CD4-positive, alpha-beta T cell (primary cell): ENCODE measurements at regions not wholly inside any gene's neighbourhood (a gene's known extent, or its start where the extent isn't known, plus 50 kb on each side); places are given as distances from the start of the nearest gene placed in this dataset.

ENCODE experiments used
- ATAC-seq: fragments of 200-7000 bp; cut with Tn5 transposase; one replicate; pipeline ENCODE4 v1.10.0; 2022; ENCODE audit warnings: mild to moderate bottlenecking; ENCODE audit not compliant: poor library complexity
- CTCF ChIA-PET: fragments of 350-600 bp; sonication (Branson Sonifier 250); formaldehyde crosslinking; loops from one replicate; lab custom pipeline; 2021; ENCODE audit warnings: antibody characterized with exemption, inconsistent platforms; lab: Charles Lee
- POLR2A ChIA-PET: fragments of 350-600 bp; sonication (Branson Sonifier 250); formaldehyde crosslinking; loops from one replicate; lab custom pipeline; 2021; ENCODE audit warnings: antibody characterized with exemption, inconsistent platforms; lab: Charles Lee
- DNase-seq, 14 experiments: peaks; one replicate each; pipeline ENCODE4 v3.0.0-alpha.2; 2013 to 2020; ENCODE audit warnings: mixed read lengths in 2 of 14
- H3K27ac ChIP-seq, 2 donors: one replicate each; pipeline versions ENCODE4 v1.5.1 to v1.7.0; 2013; ENCODE audit warnings: low read length in 2 of 2, low read depth in 1 of 2, mild to moderate bottlenecking in 1 of 2
- H3K27me3 ChIP-seq, 2 experiments: 1 replicate in 1 of 2; 2 replicates in 1 of 2; pipeline versions ENCODE4 v1.6.1 to v1.7.0; 2013; ENCODE audit warnings: low read length in 2 of 2, control low read depth in 1 of 2, mild to moderate bottlenecking in 1 of 2, moderate library complexity in 1 of 2; ENCODE audit not compliant: insufficient read depth in 2 of 2, control insufficient read depth in 1 of 2
- H3K36me3 ChIP-seq: one replicate; pipeline ENCODE4 v1.6.1; 2013; ENCODE audit warnings: low read length, control low read depth; ENCODE audit not compliant: insufficient read depth
- H3K4me1 ChIP-seq: one replicate; pipeline ENCODE4 v1.6.1; 2013; ENCODE audit warnings: low read length, control low read depth; ENCODE audit not compliant: insufficient read depth
- H3K4me3 ChIP-seq: one replicate; pipeline ENCODE4 v1.5.1; 2013; ENCODE audit warnings: mild to moderate bottlenecking, low read length, moderate library complexity
- H3K9me3 ChIP-seq, 2 experiments: 1 replicate in 1 of 2; 2 replicates in 1 of 2; pipeline versions ENCODE4 v1.6.1 to v1.7.0; 2013; ENCODE audit warnings: low read length in 2 of 2, mild to moderate bottlenecking in 2 of 2, control low read depth in 1 of 2, moderate library complexity in 1 of 2; ENCODE audit not compliant: control insufficient read depth in 1 of 2, insufficient read depth in 1 of 2
- H3K27ac Mint-ChIP-seq: one replicate; pipeline ENCODE4 v1.8.0; 2020; ENCODE audit warnings: mixed read lengths
- H3K27me3 Mint-ChIP-seq: one replicate; pipeline ENCODE4 v1.8.0; 2021; ENCODE audit warnings: mixed read lengths
- H3K36me3 Mint-ChIP-seq: one replicate; pipeline ENCODE4 v1.8.0; 2021; ENCODE audit warnings: low read depth, mixed read lengths
- H3K4me1 Mint-ChIP-seq: one replicate; pipeline ENCODE4 v1.8.0; 2021; ENCODE audit warnings: low read depth, mixed read lengths
- H3K4me3 Mint-ChIP-seq: one replicate; pipeline ENCODE4 v1.8.0; 2020; ENCODE audit warnings: mild to moderate bottlenecking, mixed read lengths
- H3K9me3 Mint-ChIP-seq: one replicate; pipeline ENCODE4 v1.8.0; 2020; ENCODE audit warnings: mixed read lengths
- CTCF ChIP-seq: fragments of 200-600 bp; IDR thresholded peaks from one replicate; pipeline ENCODE4 v1.8.0; 2022; ENCODE audit warnings: antibody characterized with exemption, mild to moderate bottlenecking
- intact Hi-C, 2 experiments: fragments of 100-400 bp; cut with DNase I in 1 of 2; cut with micrococcal nuclease in 1 of 2; formaldehyde crosslinking; loops; one replicate each; pipeline versions ENCODE4 v1.15.1 to v1.9.0; 2023 to 2025; cut with DNase I, micrococcal nuclease

GRCh38 chr18:22524783-22525182 lies 107.1 kb upstream of the CTAGE1 start:
- intact Hi-C loops = no loop called here
- Mint-ChIP-seq H3K9me3 (peaks cover 3% of the 10 kb centered on the region), H3K4me3 (no peak overlapping the region), H3K27me3 (no peaks in the 10 kb centered on the region), H3K36me3 (no peaks in the 10 kb centered on the region), H3K4me1 (no peaks in the 10 kb centered on the region), H3K27ac (no peak overlapping the region)
- Histone ChIP-seq H3K9me3 (peaks cover 0 to 18% of the 10 kb centered on the region in 2 experiments), H3K4me1 (no peaks in the 10 kb centered on the region), H3K27ac (no peak overlapping the region), H3K4me3 (no peak overlapping the region), H3K27me3 (no peaks in the 10 kb centered on the region), H3K36me3 (no peaks in the 10 kb centered on the region)
- ATAC-seq (no peak), DNase-seq (no peak)
- POLR2A ChIA-PET = no interaction called here
- CTCF ChIA-PET = no interaction called here
- no peak for TF ChIP-seq CTCF

- no peak overlapping the region for H3K4me3 ChIP-seq
- H3K27ac ChIP-seq = no peak overlapping the region
- no peaks in the 10 kb centered on the region for H3K36me3 Mint-ChIP-seq
- H3K4me3 Mint-ChIP-seq = no peak overlapping the region
- H3K27me3 ChIP-seq = no peaks in the 10 kb centered on the region
- H3K27me3 Mint-ChIP-seq = no peaks in the 10 kb centered on the region
- ATAC-seq (no peak), DNase-seq (no peak)
- H3K4me1 ChIP-seq = no peaks in the 10 kb centered on the region
- H3K27ac Mint-ChIP-seq = no peak overlapping the region
- ChIA-PET POLR2A (no interaction called here), CTCF (no interaction called here)
- peaks cover 0 to 18% of the 10 kb centered on the region in 2 experiments for H3K9me3 ChIP-seq
- no peak for TF ChIP-seq CTCF
- intact Hi-C loops = no loop called here
- peaks cover 3% of the 10 kb centered on the region for H3K9me3 Mint-ChIP-seq
- H3K36me3 ChIP-seq = no peaks in the 10 kb centered on the region
- H3K4me1 Mint-ChIP-seq = no peaks in the 10 kb centered on the region
Observed at GRCh38 chr18:22525313-22525712, 107.6 kb upstream of the CTAGE1 start.

DNA sequence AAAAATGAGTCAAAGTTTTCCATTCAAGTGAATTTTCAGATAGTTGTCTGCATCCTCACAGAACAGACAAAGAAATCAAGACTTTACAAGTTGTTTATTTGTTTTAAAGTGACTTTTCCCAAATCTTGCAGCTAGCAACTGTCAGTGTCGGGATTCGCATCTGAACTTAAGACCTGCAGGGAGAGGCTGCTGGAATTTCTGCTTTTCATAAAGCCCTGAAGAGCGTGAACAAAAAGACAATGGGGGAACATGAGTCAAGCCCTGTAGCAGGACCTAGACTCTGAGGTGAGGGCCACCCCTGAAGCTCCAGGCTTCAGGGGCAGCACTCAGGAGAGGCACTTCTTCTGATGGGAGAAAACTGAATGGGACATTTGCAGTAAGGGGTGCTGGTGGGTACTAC lies 108.2 kb upstream of the CTAGE1 start:
- Mint-ChIP-seq H3K36me3 (no peaks in the 10 kb centered on the region), H3K9me3 (peaks cover 3% of the 10 kb centered on the region), H3K27ac (no peak overlapping the region), H3K4me1 (no peaks in the 10 kb centered on the region), H3K4me3 (no peak overlapping the region), H3K27me3 (no peaks in the 10 kb centered on the region)
- Histone ChIP-seq H3K27ac (no peak overlapping the region), H3K9me3 (peaks cover 0 to 18% of the 10 kb centered on the region in 2 experiments), H3K4me3 (no peak overlapping the region), H3K36me3 (no peaks in the 10 kb centered on the region), H3K4me1 (no peaks in the 10 kb centered on the region), H3K27me3 (no peaks in the 10 kb centered on the region)
- DNase-seq (no peak), ATAC-seq (no peak)
- POLR2A ChIA-PET = no interaction called here
- CTCF ChIA-PET = no interaction called here
- intact Hi-C loops = no loop called here
- no peak for TF ChIP-seq CTCF
